GM19438 (cell line): ENCODE measurements at regions not wholly inside any gene's neighbourhood (a gene's known extent, or its start where the extent isn't known, plus 50 kb on each side); places are given as distances from the start of the nearest gene placed in this dataset.

Experiments
- ATAC-seq: cut with Tn5 transposase; IDR thresholded peaks from one replicate; pipeline ENCODE4 v1.9.1; 2021; ENCODE audit warnings: low read depth; ENCODE audit not compliant: unreplicated experiment

- ATAC-seq, result no peak
Measured at GRCh38 chr19:28948026-28948425, 264.9 kb downstream of the UQCRFS1 start.

- ATAC-seq, result no peak
Measured at GRCh38 chr19:28943651-28944050, 269.3 kb downstream of the UQCRFS1 start.

GRCh38 chr19:28941833-28942232 lies 271.1 kb downstream of the UQCRFS1 start:
- ATAC-seq, result no peak

GRCh38 chr19:28940751-28941500 lies 272.0 kb downstream of the UQCRFS1 start:
- ATAC-seq, result no peak

- no peak for ATAC-seq
Measured at GRCh38 chr19:28939236-28939635, 273.7 kb downstream of the UQCRFS1 start.

GRCh38 chr19:28936001-28936400 lies 276.9 kb downstream of the UQCRFS1 start:
- ATAC-seq, result no peak

- ATAC-seq, result no peak
Measured at GRCh38 chr19:28934631-28935030, 278.3 kb downstream of the UQCRFS1 start.

GRCh38 chr19:28933039-28933438 lies 279.9 kb downstream of the UQCRFS1 start:
- no peak for ATAC-seq

GRCh38 chr19:28932446-28932845 lies 280.5 kb downstream of the UQCRFS1 start:
- ATAC-seq, result no peak

GRCh38 chr19:28929006-28929405 lies 283.9 kb downstream of the UQCRFS1 start:
- ATAC-seq, result no peak

- ATAC-seq, result no peak
Measured at GRCh38 chr19:28927456-28927855, 285.5 kb downstream of the UQCRFS1 start.

GRCh38 chr19:28920269-28921066 lies 292.5 kb downstream of the UQCRFS1 start:
- no peak for ATAC-seq

GRCh38 chr19:28917621-28918020 lies 295.3 kb downstream of the UQCRFS1 start:
- no peak for ATAC-seq

- ATAC-seq, result no peak
Measured at GRCh38 chr19:28915737-28916460, 297.1 kb downstream of the UQCRFS1 start.

GRCh38 chr19:28915202-28915601 lies 297.7 kb downstream of the UQCRFS1 start:
- ATAC-seq, result no peak

GRCh38 chr19:28914173-28914572 lies 298.8 kb downstream of the UQCRFS1 start:
- ATAC-seq, result no peak

- no peak for ATAC-seq
Measured at GRCh38 chr19:28913626-28914025, 299.3 kb downstream of the UQCRFS1 start.

GRCh38 chr19:28908941-28909340 lies 304.0 kb downstream of the UQCRFS1 start:
- no peak for ATAC-seq

GRCh38 chr19:28907534-28907933 lies 305.4 kb downstream of the UQCRFS1 start:
- no peak for ATAC-seq

GRCh38 chr19:28905996-28906395 lies 307.0 kb downstream of the UQCRFS1 start:
- no peak for ATAC-seq

GRCh38 chr19:28899703-28900102 lies 313.2 kb downstream of the UQCRFS1 start:
- no peak for ATAC-seq
